NOMO-1 (cell line): ENCODE measurements at regions not wholly inside any gene's neighbourhood (a gene's known extent, or its start where the extent isn't known, plus 50 kb on each side); places are given as distances from the start of the nearest gene placed in this dataset.
"Not testable (repeated sequence)": the region's sequence is repeated elsewhere in the genome, so short reads cannot be mapped to it uniquely, and the experiment has no call there.

Source experiments
- DNase-seq, 2 experiments: peaks; one replicate each; lab custom pipeline; 2025; ENCODE audit not compliant: unreplicated experiment in 2 of 2; lab: John Stamatoyannopoulos, UW

DNA sequence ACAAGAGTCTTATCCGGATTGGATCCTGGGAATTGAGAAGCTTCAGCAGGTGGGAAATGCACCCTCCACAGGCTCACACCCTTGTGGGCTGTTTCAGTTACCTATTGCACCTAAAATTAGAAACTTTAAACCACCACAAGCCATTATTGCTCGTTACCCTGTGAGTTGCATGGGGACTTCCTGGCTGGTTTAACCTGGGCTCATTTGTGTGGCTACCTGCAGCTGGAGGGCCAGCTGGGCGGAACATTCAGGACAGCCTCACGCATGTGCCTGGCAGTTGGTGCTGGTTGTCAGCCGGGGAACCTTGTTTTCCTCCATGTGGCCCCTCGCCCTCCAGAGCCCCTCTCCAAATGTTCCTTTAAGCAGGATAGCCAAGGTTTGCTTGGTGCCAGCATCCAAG lies 118.5 kb upstream of the DEFB108B start:
- DNase-seq: not testable (repeated sequence)

DNA sequence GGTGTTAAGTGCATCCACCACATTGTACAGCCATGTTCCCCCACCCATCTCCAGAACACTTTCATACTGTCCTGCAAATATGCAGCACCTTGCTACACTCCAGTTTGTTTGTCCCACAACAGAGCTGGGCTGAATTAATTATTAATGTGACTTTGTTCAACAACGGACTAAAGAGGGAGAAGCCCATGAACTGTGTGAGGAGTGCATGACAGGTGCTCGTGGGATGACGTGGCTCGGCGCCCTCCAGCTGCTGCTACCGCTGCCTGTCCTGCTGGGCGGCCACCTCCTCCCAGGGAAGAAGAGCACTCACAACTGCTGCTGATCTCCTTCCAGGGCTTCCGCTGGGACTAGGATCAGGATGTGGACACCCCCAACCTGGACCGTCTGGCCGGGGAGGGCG lies 111.2 kb upstream of the DEFB108B start:
- not testable (repeated sequence) for DNase-seq

DNA sequence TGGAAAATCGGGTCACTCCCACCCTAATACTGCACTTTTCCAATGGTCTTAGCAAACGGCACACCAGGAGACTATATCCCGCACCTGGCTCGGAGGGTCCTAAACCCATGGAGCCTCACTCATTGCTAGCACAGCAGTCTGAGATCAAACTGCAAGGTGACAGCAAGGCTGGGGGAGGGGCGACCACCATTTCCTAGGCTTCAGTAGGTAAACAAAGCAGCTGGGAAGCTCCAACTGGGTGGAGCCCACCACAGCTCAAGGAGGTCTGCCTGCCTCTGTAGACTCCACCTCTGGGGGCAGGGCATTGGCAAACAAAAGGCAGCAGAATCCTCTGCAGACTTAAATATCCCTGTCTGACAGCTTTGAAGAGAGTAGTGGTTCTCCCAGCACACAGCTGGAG lies 109.0 kb upstream of the DEFB108B start:
- DNase-seq: not testable (repeated sequence)

DNA sequence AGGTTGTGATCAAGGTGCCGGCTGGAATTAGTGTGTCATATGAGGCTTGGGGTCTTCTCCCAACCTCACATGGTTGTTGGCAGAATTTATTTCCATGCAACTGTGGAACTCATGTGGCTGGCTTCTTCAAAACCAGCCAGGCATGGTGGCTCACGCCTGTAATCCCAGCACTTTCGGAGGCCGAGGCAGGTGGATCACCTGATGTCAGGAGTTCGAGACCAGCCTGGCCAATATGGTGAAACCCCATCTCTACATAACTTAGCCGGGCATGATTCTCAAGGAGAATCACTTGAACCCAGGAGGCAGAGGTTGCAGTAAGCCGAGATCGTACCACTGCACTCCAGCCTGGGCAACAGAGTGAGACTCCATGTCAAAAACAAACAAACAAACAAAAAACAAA lies 102.3 kb upstream of the DEFB108B start:
- DNase-seq: not testable (repeated sequence)

DNA sequence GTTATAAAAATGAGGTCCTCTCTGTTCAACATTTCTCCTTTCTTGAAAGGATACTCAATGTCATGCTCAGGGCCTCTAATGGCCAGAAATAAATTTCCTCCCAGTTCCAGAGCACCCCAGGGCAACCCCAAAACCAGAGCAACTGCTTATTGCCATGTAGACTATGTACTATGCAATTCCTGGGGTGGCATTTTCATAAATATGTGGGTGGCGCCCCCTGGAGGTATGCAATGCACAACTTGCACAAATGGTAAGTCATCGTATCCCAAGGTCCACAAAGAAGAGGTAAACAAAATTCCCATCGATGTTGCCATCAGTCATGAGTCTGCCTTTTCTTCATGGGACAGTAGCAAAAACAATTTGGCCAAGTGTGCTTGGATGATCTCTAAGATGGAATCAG lies 98.6 kb upstream of the DEFB108B start:
- DNase-seq: not testable (repeated sequence)

DNA sequence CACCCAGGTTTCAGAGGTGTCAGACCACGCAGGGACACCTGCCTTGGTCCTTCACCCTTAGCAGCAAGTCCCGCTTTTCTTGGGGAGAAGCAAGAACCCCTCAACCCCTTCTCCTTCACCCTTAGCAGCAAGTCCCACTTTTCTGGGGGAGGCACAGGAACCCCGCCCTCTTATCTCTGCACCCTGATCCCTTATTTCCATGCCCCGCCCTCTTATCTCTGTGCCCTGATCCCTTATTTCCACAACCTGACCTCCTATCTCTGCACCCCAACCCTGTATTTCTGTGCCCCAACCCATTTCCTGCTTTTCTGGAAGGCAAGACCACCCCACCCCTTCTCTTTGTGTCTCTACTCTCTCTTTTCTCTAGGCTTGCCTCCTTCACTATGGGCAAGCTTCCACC lies 94.7 kb upstream of the DEFB108B start:
- not testable (repeated sequence) for DNase-seq

DNA sequence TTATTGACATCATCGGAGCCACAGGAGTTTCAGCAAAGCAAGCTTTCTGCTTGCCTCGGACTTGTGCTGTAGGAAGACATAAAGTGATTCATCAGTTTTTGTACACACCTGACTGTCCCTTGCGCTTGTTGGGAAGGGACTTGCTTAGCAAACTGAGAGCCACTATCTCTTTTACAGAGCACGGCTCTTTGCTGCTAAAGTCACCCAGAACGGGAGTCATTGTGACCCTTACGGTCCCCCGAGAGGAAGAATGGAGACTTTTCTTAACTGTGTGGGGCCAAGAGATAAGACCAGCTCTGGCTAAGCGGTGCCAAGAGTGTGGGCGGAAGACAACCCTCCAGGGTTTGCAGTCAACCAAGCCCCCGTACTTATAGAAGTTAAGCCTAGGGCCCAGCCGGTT lies 89.6 kb upstream of the DEFB108B start:
- DNase-seq: not testable (repeated sequence)

DNA sequence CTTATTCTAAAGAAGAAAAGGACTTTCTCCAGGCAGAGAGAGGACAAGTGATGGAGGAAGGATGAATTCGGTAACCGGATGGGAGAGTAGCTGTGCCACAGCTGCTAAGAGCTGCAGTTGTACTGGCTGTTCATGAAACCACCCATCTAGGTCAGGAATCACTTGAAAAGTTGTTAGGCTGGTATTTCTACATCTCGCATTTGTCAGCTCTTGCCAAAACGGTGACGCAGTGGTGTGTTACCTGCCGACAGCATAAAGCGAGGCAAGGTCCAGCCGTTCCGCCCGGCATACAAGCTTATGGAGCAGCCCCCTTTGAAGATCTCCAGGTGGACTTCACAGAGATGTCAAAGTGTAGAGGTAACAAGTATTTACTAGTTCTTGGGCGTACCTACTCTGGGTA lies 87.3 kb upstream of the DEFB108B start:
- not testable (repeated sequence) for DNase-seq

DNA sequence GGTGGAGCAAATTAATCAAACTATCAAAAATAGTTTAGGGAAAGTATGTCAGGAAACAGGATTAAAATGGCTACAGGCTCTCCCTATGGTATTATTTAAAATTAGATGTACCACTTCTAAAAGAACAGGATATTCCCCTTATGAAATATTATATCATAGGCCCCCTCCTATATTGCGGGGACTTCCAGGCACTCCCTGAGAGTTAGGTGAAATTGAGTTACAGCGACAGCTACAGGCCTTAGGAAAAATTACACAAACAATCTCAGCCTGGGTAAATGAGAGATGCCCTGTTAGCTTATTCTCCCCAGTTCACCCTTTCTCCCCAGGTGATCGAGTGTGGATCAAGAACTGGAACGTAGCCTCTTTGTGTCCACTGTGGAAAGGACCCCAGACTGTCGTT lies 86.7 kb upstream of the DEFB108B start:
- not testable (repeated sequence) for DNase-seq

DNA sequence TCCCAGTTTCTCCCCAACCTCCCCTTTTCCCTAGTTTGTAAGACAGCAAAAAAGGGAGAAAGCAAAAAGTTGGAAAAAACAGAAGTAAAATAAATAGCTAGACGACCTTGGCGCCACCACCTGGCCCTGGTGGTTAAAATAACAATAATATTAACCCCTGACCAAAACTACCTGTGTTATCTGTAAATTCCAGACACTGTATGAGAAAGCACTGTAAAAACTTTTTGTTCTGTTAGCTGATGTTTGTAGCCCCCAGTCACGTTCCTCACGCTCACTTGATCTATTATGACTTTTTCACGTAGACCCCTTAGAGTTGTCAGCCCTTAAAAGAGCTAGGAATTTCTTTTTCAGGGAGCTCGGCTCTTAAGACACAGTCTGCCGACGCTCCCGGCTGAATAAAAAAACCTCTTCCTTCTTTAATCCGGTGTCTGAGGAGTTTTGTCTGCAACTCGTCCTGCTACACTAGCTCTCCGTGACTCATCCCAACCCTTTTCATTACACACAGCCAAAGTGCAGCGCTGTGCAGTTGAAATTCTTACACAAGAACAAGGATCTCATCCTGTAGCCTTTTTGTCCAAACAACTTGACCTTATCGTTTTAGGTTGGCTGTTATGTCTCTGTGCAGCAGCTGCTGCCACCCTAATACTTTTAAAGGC lies 83.9 kb upstream of the DEFB108B start:
- DNase-seq: not testable (repeated sequence)

DNA sequence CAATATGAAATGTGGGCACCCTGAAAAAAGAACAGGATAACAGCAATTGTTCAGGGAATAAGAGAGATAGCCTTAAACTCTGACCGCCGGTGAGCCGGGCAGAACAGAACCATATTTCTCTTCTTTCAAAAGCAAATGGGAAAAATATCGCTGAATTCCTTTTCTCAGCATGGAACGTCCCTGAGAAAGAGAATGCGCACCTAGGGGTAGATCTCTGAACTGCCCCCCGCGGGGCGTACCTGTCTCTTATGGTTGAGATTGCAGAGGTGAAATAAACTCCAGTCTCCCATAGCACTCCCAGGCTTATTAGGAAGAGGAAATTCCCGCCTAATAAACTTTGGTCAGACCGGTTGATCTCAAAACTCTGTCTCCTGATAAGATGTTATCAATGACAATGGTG lies 82.1 kb upstream of the DEFB108B start:
- not testable (repeated sequence) for DNase-seq

DNA sequence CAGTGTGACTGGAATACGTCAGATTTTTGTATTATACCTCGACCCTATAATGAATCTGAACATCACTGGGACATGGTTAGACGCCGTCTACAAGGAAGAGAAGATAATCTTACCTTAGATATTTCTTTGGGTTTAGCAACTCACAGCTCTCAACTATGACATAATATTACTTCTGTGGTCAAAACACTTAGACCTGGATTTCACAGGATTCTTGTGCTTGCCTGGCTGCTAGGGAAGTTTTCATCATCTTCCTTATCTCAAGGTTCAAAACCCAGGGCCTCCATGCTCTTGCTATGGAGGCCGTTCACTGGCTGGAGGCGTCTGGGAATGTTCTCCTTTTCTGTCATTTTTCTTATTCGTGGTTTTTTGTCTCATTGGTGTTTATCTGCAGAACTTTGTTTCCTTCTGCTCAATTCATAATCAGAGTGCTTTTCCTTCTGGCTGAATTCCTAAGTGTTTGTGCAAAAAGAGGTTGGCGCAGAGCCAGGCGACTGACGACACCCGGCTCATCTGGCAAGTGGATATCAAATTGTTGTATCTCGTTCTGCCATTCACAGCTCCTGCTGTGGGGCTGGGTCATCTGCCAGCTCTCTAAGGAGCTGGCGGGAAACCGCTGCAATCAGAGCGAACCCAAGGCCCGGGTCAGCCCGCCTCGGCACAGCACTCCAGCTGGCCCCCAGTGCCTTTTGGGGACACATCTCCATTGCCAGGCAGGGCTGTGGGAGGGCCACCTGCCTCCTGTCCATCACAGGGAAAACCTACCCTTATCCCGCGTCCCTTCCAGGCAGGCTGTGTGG lies 68.1 kb upstream of the DEFB108B start:
- DNase-seq: not testable (repeated sequence)

DNA sequence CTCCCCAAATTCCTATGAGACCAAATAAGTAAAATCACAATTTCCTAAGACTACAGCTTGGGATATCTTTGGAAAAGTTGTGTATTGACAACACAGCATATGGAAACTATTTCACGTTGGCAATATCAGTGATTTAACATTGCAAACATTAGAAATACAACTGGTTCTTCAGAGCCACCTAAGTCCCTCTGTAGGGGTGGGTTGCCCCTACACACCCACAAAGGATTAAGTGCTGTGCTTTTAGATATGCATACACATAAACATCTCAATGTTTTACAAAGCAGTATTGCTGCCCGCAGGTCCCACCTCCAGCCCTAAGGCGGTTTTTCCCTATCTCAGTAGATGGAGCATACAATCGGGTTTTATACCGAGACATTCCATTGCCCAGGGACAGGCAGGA lies 66.0 kb upstream of the DEFB108B start:
- not testable (repeated sequence) for DNase-seq

DNA sequence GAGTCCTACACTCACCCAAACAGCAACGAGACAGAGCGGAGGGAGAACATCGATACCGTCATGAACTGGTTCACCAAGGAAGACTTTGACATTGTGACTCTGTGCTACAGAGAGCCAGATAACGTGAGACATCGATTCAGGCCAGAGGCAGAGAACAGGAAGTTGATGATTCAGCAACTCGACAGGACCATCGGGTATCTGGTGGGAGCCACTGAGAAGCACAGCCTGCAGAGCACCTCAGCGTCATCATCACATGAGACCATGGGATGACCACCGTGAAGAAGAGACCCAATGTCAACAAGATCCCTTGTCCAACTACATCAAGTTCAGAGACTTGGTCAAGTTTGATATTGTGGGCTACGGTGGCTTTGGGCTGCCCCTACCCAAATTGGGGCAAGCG lies 60.8 kb upstream of the DEFB108B start:
- not testable (repeated sequence) for DNase-seq

DNA sequence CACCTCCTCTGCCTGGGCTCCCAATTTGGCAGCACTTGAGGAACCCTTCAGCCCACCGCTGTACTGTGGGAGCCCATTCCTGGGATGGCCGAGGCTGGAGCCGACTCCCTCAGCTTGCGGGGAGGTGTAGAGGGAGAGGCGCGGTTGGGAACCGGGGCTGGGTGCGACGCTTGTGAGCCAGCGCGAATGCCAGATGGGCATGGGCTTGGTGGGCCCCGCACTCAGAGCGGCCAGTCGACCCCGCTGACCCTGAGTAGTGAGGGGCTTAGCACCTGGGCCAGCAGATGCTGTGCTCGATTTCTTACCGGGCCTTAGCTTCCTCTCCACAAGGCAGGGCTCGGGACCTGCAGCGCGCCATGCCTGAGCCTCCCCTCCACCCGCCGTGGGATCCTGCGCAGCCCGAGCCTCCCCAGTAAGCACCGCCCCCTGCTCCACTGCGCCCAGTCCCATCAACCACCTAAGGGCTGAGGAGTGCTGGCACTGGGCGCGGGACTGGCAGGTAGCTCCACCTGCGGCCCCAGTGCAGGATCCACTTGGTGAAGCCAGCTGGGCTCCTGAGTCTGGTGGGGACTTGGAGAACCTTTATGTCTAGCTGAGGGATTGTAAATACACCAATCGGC lies 58.3 kb upstream of the DEFB108B start:
- DNase-seq: no peak

DNA sequence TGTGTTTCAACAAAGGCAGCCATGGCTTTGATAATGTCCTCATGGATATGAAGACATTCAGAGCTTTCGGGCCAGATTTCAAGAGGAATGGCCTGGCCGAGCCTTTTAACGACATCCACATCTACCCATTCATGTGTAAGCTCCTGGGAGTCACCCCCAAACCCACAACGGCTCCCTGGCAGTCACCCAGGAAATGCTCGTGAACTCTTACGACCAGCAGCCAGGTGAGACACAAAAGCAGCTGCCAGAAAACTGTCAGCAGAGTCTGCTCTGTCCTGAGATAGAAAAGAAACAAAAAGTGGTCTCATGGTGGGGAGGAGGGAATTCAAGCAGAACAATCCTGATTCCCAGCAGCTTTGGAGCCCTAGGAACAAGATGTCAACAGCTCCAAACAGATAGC lies 52.9 kb upstream of the DEFB108B start:
- DNase-seq: not testable (repeated sequence)

DNA sequence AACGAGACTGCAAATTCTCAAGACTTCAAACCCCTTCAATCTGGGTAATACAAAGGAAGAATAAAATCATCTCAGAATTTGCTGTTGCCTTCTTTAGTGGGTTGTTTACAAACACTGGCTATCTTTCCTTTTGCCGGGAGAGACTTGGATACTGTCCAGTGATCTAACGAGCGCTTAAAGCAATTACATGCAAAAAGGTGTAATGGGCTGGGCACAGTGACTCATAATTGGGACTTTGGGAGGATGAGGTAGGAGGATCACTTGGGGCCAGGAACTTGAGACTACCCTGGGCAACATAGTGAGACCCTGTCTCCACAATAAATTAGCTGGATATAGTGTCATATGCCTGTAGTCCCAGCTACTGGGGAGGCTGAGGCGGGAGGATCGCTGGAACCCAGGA lies 52.2 kb upstream of the DEFB108B start:
- DNase-seq: not testable (repeated sequence)

DNA sequence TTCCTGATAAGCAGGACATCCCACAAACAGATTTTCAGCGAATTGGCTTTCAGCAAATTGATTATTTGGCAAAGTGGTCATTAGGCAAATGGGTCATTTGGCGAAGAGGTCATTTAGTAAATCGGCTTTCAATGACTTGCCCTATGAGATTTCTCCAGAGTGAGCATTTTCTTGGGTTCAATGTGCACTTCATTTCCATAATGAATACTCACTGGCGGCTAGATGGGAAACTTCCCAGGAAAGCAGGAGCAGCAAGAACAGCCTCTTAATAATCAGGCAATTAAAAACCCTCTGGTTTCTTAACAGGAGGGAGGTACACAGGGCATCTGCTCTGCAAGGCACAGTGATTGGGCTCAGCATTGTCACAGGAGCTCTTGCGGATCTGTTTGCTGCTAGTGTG lies 51.5 kb upstream of the DEFB108B start:
- DNase-seq: not testable (repeated sequence)

DNA sequence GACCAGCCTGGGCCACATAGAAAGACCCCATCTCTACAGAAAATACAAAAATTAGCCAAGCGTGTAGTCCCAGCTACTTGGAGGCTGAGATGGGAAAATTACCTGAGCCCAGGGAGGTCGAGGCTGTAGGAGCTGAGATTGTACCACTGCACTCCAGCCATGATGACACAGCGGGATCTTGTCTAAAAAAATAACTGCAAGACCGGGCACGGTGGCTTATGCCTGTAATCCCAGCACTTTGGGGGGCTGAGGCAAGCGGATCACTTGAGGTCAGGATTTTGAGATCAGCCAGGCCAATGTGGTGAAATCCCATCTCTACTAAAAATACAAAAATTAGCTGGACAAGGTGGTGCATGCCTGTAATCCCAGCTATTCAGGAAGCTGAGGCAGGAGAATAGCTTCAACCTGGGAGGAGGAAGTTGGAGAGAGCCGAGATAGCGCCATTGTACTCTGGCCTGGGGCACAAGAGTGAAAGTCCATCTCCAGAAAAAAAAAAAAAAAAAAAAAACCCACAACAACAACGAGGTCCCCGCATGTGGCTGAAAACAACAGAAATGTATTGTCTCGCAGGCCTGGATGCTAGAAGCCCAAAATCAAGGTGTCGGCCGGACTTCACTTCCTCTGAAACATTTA lies 50.7 kb upstream of the DEFB108B start:
- not testable (repeated sequence) for DNase-seq

DNA sequence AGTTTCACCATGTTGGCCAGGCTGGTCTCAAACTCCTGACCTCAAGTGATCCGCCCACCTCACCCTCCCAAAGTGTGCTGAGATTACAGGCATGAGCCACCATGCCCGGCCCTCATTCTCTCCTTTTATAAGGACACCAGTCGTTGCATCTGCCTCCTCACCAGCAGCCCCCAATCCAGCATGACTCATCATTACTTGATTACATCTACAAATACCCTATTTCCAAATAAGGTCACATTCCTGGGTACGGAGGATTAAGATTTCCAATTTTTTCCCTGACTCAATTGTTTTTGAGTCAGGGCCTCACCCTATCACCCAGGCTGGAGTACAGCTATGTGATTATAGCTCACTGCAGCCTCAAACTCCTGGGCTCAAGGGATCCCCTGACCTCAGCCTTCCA lies 49.8 kb upstream of the DEFB108B start:
- not testable (repeated sequence) for DNase-seq
